ENCODE measurements at regions not wholly inside any gene's neighbourhood (a gene's known extent, or its start where the extent isn't known, plus 50 kb on each side); places are given as distances from the start of the nearest gene placed in this dataset.
"Not testable (repeated sequence)": the region's sequence is repeated elsewhere in the genome, so short reads cannot be mapped to it uniquely, and the experiment has no call there.

DNA sequence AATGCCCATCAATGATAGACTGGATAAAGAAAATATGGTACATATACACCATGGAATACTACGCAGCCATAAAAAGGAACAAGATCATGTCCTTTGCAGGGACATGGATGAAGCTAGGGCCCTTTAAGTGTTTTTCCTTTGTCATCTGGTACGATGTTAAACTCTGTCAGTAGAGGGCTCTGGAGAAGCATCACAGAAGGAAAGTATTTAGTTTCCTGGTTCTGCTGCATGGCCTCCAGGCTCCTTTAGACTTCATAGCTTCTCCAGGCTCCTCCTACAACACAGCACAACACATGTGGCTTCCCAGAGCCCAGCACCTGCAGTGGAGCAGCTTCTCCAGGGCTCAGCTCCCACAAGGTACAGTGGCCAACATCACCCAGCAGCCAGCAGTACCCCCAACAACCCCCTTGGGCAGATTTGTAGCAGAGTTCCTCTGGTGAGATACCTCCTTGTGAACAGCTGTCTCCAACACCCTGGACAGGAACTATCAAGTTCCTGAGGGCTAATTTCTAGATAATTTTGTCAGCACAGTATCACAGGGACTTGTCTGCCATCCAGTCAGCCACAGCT lies 63.4 kb downstream of the KCTD12 start:
- Histone ChIP-seq H3K36me3 (no peaks in the 10 kb centered on the region), H3K27ac (no peak overlapping the region), H3K9me3 (no peaks in the 10 kb centered on the region), H3K27me3 (no peaks in the 10 kb centered on the region), H3K4me1 (no peaks in the 10 kb centered on the region), H3K4me3 (no peak overlapping the region)
- TF ChIP-seq, protein P1, sequence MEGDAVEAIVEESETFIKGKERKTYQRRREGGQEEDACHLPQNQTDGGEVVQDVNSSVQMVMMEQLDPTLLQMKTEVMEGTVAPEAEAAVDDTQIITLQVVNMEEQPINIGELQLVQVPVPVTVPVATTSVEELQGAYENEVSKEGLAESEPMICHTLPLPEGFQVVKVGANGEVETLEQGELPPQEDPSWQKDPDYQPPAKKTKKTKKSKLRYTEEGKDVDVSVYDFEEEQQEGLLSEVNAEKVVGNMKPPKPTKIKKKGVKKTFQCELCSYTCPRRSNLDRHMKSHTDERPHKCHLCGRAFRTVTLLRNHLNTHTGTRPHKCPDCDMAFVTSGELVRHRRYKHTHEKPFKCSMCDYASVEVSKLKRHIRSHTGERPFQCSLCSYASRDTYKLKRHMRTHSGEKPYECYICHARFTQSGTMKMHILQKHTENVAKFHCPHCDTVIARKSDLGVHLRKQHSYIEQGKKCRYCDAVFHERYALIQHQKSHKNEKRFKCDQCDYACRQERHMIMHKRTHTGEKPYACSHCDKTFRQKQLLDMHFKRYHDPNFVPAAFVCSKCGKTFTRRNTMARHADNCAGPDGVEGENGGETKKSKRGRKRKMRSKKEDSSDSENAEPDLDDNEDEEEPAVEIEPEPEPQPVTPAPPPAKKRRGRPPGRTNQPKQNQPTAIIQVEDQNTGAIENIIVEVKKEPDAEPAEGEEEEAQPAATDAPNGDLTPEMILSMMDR (IDR thresholded peaks at IDR 0.05), result peak; percentile 42
- intact Hi-C loops (cut with DNase I), result no loop called here
- peak; percentile 88 for ATAC-seq
- no peak for DNase-seq

DNA sequence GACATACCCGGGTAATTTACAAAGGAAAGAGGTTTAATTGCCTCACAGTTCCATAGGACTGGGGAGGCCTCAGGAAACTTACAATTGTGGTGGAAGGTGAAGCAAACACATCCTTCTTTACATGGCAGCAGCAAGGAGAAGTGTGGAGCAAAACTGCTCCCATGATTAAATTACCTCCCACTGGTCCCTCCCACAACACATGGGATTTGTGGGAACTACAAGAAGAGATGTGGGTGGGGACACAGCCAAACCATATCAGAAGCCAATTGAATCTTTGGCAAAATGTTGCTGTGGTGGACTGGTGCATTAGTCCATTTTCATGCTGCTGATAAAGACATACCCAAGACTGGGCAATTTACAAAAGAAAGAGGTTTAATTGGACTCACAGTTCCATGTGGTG lies 65.0 kb downstream of the KCTD12 start:
- intact Hi-C loops (cut with DNase I); H3K4me3 ChIP-seq; H3K36me3 ChIP-seq; H3K27me3 ChIP-seq; H3K9me3 ChIP-seq; DNase-seq; ATAC-seq; H3K4me1 ChIP-seq; H3K27ac ChIP-seq: not testable (repeated sequence)

DNA sequence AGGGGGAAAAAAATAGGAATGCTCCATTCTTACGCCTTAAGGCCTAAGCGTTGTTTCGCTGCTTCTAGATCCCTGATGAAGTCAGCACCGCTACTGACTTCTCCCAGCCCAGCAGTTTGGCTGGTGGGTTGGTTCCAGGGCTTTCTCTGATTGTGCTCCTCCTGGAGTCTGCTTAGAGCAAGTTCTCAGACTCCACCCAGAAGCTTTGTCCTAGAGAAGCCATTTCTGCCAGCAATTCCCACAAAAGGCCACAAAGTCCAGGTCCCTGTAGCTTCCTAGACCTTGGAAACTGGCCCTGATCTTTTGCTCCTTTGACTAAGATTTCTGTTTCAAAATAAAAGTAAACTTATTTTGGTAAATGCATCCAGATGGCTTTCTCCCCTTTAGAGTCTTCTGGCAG lies 65.4 kb downstream of the KCTD12 start:
- Histone ChIP-seq H3K9me3 (no peaks in the 10 kb centered on the region), H3K27ac (no peak overlapping the region), H3K4me3 (no peak overlapping the region), H3K4me1 (no peaks in the 10 kb centered on the region), H3K36me3 (no peaks in the 10 kb centered on the region), H3K27me3 (no peaks in the 10 kb centered on the region)
- ATAC-seq (no peak), DNase-seq (no peak)
- TF ChIP-seq, protein P1 (IDR thresholded peaks at IDR 0.05), result no peak
- intact Hi-C loops (cut with DNase I), result no loop called here

DNA sequence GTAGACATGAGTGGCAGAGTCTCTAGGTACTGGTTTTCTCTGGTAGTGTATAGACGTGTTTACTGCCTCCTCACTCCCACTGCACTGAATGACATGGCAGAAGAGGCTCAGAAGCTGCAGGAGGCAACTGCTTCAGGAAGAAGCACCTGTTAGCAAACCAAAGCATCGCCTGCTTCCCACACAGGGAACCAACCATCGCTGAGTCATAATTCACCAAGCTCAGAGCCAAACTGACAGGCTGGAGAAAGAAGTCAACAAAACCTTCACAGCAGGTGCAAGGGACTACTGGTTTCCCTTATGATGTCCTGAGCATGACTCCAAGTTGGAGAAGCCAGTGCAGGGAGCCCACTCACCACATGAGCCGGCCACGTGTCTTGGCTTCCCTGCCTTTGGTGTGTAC lies 69.8 kb downstream of the KCTD12 start:
- no peak for ATAC-seq
- intact Hi-C loops (cut with DNase I), result no loop called here

DNA sequence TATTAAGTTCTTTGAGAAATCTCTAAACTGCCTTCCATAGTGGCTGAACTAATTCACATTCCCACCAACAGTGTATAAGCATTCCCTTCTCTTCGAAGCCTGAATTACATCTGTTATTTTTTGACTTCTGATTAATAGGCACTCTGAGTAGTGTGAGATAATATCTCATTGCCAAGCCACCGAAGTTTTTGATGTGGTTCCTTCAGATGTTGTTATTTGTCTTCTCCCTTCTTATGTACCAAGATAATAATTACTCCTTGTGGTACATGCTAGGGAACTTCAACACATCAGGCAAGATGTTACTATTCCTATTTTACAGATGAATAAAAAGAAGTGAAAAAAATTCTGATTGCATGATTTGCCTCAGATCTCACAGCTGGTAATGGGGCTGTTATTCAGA lies 70.9 kb downstream of the KCTD12 start:
- no peaks in the 10 kb centered on the region for H3K4me1 ChIP-seq
- ATAC-seq (no peak), DNase-seq (no peak)
- intact Hi-C loops (cut with DNase I), result no loop called here
- no peaks in the 10 kb centered on the region for H3K9me3 ChIP-seq
- no peaks in the 10 kb centered on the region for H3K36me3 ChIP-seq
- H3K4me3 ChIP-seq, result no peak overlapping the region
- TF ChIP-seq, protein P1 (IDR thresholded peaks at IDR 0.05), result no peak
- no peak overlapping the region for H3K27ac ChIP-seq
- no peaks in the 10 kb centered on the region for H3K27me3 ChIP-seq

More for the DNA sequence above, 69.8 kb downstream of the KCTD12 start:
- Histone ChIP-seq H3K36me3 (no peaks in the 10 kb centered on the region), H3K27ac (no peak overlapping the region), H3K27me3 (no peaks in the 10 kb centered on the region), H3K4me3 (no peak overlapping the region), H3K9me3 (no peaks in the 10 kb centered on the region), H3K4me1 (no peaks in the 10 kb centered on the region)
- TF ChIP-seq, protein P1 (IDR thresholded peaks at IDR 0.05), result no peak
- DNase-seq, result no peak

DNA sequence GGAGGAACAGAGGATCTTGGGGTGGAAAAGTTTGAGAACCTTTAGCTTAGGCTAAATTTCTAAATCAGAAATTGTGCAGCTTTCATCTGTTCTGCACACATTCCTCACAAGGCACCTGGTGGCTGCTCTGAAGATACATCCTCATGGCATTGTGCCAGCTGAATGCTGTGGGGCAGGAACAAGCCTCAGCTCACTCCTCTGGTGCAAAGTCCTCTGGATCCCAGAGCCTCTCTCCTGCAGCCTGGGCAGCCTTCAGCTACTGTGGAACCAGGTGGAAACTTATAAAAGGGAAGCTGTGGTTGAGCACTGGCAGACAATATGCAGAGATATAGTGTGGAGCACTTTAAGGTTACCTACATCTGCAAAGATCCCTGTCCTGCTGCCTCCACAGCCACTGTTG lies 72.3 kb downstream of the KCTD12 start:
- no peak for DNase-seq
- intact Hi-C loops (cut with DNase I), result no loop called here

More for the DNA sequence above, 72.3 kb downstream of the KCTD12 start:
- Histone ChIP-seq H3K9me3 (no peaks in the 10 kb centered on the region), H3K27me3 (no peaks in the 10 kb centered on the region), H3K4me3 (no peak overlapping the region), H3K36me3 (no peaks in the 10 kb centered on the region), H3K4me1 (no peaks in the 10 kb centered on the region), H3K27ac (no peak overlapping the region)
- TF ChIP-seq, protein P1 (IDR thresholded peaks at IDR 0.05), result no peak
- ATAC-seq, result no peak
